22Rv1 (cell line): ENCODE measurements at regions not wholly inside any gene's neighbourhood (a gene's known extent, or its start where the extent isn't known, plus 50 kb on each side); places are given as distances from the start of the nearest gene placed in this dataset.

Source experiments
- ZFX ChIP-seq: fragments of 450-650 bp; IDR thresholded peaks from 2 replicates; pipeline ENCODE4 v1.6.1; 2017; ENCODE audit warnings: antibody characterized with exemption, borderline replicate concordance
- TF ChIP-seq, protein P1 (sequence below): fragments of 450-650 bp; IDR thresholded peaks from 2 replicates; pipeline ENCODE4 v1.5.1; 2017; ENCODE audit warnings: mild to moderate bottlenecking

DNA sequence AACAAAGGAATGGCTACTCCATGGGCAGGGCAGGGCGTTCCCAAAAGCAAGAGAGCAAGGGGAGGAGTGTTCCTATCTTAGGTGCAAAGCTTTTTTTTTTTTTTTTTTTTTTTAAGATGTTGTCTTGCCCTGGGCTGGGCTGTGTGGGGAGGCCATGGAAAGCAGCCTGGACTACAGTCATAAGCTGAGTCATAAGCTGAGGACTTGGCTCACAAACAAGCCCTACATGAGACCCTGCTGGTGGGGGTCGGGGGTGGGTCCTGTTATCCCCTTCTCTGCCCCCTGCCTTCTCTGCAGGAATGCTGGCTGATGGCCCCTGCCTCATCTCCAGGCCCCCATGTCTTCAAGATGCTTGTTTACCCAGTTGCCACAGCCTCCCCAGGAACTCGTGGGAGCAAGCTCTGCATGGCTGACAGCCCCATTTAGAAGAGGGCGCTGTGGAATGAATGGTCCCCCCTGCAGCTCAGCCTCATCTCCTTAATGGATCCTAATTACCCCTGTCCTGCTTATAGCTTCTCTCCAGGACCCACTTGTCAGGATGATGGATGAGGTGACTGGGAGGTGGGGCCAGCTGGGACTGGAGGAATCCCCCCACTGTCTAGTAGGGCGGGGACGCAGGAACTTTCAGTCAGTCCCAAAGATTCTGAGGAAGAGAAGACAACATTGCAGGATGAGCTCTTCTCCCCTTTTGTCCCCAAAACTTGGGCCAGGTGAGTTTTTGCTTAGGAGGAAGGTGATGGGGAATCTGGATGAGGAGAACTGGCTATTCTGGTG, 340.8 kb upstream of the PODXL start:
- TF ChIP-seq, protein P1, sequence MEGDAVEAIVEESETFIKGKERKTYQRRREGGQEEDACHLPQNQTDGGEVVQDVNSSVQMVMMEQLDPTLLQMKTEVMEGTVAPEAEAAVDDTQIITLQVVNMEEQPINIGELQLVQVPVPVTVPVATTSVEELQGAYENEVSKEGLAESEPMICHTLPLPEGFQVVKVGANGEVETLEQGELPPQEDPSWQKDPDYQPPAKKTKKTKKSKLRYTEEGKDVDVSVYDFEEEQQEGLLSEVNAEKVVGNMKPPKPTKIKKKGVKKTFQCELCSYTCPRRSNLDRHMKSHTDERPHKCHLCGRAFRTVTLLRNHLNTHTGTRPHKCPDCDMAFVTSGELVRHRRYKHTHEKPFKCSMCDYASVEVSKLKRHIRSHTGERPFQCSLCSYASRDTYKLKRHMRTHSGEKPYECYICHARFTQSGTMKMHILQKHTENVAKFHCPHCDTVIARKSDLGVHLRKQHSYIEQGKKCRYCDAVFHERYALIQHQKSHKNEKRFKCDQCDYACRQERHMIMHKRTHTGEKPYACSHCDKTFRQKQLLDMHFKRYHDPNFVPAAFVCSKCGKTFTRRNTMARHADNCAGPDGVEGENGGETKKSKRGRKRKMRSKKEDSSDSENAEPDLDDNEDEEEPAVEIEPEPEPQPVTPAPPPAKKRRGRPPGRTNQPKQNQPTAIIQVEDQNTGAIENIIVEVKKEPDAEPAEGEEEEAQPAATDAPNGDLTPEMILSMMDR, result no peak
- TF ChIP-seq ZFX, result no peak
